NOMO-1 treated with dmso at 0.1 percent for 144 hours (cell line): ENCODE measurements at regions not wholly inside any gene's neighbourhood (a gene's known extent, or its start where the extent isn't known, plus 50 kb on each side); places are given as distances from the start of the nearest gene placed in this dataset.

Experiments used
- DNase-seq: peaks from one replicate; lab custom pipeline; 2025; ENCODE audit not compliant: unreplicated experiment; lab: John Stamatoyannopoulos, UW

DNA sequence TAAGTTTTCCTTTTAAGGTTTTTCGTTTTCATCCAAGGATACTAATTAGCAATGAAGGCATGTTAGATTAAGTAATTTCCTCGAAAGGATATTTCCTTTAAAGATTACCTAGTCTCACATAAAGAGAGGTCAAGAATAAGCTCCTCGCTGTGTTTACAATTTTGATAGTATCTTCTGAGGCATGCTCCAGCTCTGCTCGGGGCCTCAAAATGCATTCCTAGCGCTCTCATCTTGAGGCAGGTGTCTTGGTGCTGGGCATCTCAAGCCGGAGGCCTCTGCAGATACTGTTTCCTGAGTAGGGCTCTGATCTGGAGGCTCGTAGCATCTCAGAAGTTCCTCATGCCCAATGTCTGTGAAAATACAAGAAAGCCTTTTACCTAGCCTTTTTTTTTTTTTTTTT, 128.6 kb upstream of the SNX19 start:
- no peak for DNase-seq

DNA sequence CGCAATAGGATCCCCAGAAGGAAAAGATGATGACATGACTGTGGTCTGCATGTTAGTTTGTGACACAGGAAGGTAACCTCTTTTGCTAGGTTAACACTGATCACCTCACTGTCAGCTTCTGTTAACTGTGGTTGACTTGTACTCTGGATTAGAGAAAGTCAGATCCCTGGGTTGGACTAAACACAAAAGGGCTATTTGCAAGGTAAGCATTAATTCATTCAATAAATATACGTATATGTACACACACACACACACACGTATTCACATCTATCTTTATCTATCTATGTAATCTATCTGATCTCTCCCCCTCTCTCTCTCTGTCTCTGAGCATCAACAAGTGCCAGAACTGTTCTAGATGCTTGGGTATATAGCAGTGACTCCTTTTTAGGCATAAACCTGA, 136.1 kb upstream of the SNX19 start:
- DNase-seq = no peak

DNA sequence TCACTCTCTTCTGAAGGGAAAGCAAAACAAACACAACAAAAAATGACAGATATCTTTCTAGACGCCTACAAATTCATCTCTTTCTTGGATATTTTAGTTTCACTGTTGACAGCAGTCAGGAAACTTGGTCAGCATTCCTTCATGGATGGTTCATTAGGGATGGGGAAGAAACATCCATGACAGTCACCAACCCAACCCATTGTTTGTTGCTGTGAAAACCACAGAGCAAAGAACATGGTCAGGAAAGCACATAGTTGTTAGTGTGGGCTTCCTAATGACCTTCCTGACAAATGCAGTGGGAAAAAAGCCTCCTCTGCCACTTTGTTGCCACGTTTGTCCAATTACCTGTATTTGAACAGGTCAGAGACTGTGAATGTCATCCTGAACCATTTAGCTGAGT, 139.8 kb upstream of the SNX19 start:
- no peak for DNase-seq

DNA sequence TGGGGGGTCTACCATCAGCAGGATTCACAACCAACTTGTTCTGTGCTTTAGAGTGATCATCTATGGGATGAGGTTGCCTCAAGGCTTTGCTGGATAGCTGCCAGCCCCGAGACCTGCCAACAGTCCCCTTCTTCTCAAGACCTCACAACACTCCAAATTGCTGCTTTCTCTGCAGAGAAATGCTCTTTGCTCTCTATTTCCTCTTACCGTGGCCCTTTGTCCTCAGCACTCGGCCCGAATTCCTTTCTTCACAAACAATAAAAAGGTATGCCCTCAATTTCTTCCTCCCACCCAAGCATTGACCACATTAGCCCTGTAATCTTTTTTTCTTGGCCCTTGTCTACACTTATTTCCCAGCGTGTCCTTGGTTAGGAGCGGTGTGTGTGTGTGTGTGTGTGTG, 147.4 kb upstream of the SNX19 start:
- DNase-seq = no peak

DNA sequence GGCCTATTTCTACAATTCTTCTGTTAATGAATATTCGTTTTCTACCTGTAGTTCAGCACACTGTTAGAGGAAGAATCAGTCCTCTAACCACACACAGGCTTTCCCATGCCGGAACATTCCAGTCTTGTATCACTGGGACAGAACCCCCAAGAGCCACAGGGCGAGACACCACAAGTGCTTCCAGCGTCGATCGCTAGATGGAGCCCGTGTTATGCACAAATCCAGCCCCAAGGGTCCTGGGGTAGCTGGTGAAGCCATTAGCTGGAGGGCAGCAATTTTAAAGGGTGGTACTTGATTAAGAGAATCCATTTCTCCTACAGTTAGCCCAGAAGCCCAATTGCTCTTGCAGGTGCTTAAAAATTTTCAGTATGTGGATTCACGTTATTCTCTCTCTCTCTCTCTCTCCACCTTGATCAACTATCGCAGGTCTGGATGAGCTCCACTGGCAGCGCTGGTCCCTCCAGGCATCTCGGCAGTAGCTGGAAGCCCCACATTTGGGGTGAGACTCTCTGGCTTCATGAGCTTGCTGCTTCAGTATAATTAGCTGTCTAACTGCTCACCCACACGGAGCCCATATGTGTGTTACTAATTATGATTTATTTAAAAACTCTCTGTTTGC, 148.2 kb upstream of the SNX19 start:
- no peak for DNase-seq

DNA sequence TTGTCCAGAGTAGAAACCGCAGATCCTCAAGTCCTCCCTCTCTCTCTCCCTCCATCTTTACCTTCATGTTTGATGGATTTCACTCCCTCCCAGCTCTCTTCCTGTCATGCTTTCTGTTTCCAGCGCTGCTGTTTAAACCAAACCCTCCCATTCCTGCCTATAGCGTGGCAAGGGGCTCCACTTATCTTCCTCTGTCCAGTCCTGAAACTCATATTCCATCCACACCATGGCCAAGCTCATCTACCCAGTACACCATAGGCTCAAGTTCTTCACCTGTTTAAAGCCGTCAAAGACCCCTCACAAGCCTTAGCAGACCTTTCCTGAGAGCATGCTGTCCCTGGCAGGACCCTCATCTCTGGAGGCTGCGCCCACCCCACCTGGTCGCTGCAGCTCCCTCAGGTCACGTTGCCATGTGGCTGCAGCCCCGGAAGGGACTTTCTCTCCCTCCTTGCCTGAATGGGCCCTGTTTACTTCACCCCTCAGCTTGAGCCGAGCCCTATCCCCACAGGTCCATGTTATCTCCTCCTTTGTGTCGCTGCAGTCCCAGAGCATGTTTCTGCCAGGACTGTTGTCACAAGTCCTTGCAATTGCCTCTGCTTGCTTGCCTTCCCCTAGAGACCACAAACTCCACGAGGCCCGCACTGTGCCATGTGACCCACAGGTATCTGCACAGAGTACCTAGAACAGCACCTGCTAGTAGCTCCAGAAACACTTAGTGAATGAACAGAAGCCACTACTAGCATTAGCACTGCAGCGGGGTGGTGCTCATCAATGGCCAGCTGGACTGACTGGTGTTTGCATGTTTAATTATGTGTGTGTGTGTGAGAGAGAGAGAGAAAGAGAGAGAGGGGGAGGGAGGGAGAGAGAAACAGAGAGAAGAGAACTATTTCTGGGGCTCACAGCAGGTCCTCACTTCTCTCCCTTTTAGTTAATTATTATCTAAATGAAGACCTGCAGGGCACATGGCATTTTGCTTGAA, 149.4 kb upstream of the SNX19 start:
- DNase-seq = no peak

DNA sequence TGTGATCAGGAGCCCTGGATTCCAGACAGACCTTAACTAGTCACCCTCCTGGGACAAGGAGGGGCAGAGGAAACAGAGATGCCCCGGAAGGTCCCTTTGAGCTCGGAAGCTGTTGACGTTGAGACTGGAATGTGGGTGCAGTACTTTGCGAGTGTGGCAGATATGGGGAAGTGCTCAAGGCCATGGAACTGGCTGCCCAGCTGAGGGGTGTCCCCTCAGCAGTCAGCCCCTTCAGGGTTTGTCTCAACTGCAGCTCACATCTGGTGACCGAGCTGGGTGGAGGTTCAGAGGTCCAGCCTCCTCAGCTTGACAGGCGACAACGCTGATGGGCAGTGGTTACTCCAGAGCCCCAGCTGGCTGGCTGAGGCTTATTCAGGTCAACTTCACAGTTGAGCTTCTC, 150.3 kb upstream of the SNX19 start:
- no peak for DNase-seq

DNA sequence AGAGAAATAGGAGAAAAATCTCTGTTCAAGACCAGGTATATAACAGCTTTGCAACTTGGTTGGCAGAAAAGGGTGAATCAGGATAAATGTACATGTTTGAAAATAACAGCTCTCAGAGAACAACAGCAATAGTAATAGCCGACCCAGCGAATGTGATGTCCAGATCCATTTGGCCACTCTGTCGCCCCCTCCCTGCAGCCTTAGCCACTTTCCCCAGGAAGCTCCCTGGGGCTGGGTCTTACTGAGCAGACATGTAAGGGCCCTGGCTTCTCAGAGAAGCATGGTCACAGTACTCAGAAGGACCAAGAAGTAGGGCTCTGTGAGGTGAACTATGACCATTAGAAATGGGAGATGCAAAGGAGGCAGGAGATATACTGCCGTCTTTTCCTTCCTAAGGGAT, 154.1 kb upstream of the SNX19 start:
- DNase-seq = no peak

DNA sequence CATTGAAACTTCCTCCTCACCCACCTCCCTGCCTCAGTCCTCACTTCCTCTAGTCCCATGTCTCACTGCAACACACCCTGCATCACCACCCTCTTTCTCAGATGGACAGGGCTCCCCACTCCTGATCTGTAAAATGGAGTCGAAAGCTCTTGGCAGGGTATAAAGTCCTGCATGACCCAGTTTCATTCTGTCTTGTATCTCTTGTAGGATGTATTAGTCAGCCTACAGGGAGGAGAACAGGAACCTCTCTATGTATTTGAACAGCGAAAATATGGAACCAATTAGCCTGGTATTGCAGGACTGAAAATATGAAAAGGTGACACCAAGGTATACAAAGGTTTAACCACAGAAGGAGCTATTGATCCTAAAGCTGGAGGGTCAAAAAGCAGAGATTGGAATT, 156.9 kb upstream of the SNX19 start:
- no peak for DNase-seq

DNA sequence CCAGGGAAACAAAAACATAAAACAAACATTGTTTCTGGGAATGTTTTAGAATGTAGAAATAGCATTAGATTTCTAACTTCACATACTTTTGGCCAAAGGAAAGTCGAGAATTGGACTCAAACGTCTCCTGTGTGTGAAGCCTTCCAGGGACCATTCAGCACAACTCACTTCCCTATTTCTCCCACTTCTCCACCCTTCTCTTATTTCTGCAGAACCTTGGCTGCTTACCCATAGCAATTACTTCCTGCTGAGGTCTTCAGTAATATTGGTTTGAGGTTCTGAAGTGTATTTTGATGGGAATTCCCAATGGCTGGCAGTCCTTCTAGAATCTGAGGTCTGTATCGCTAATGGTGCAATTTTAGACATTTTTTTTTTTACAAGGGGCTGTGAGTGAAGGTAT, 158.3 kb upstream of the SNX19 start:
- DNase-seq = no peak

DNA sequence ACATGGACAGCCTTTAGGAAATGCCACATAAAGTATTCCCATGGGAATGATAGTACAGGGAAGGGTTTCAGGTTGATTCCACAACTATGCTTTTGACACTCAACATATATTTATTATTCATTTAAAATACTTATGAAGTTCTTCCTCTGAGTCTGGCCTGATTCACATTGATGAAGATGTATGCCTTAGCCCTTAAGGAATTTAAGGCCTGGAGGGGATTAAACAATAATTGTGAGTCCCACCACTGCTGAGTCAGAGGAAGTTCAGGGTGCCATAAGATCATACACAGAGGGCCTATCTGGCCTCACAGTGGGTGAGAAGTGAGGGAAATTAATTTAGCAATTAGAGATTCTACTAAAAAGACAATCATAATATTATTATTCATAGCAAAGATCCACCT, 161.1 kb upstream of the SNX19 start:
- no peak for DNase-seq

DNA sequence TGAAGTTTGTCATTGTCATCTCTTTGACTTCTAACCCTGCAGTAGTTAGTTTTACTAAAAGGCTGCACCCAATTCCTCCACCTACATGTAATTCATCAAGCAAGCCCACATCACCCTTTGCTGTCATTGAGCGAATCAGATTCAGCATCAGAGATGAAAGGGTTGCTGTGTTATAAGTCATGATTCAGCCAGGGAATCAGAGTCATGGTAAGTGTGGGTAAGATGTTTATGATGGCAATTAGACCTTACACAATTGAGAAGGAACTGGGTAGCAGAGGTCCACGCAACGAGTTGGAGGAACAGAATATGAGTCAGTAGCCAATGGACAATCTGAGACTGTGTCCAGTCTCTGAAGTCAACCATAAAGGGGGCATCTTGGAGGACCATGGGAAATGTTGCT, 162.8 kb upstream of the SNX19 start:
- no peak for DNase-seq

DNA sequence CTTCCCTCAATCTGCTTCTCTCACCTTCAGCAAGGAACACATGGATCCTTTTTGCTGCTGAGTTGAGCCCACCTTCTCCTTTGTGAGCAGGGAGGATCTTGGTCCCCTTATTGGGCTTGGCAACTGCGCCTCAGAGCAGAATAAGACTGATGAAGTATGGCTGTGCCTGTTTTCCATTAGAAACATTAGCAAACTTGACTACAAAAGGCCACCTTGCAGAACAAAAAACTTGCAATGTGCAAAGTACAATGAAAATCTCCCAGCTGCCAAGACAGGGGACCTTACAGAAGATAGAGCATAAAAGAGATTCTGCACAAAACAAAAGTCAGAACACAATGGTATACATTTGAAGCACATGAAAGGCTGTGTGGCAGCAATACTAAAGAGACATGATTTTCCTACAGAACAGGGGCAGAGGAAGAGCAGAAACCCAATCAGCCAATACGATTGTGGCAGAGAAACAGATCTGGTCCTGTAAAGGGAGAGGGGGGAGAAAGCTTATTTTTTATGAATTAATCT, 173.5 kb upstream of the SNX19 start:
- DNase-seq = no peak

DNA sequence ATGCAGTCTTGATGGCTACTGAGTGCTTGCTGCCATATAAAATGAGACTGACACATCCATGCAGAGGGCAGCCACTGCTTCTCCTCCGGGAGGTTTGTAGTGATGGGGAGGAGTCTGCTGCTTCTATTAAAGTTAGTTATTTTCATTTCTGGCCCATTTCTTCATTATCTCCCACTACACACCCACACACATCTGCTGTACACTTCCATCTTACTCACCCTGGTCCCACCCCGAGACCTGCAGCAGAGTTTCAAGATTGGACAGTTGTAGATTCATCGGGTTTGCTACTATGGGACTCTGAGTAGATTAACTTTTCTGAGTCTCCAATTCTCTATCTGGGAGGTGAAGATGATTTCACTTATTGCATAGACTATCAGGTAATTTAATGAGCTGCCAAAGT, 176.2 kb upstream of the SNX19 start:
- DNase-seq = no peak

DNA sequence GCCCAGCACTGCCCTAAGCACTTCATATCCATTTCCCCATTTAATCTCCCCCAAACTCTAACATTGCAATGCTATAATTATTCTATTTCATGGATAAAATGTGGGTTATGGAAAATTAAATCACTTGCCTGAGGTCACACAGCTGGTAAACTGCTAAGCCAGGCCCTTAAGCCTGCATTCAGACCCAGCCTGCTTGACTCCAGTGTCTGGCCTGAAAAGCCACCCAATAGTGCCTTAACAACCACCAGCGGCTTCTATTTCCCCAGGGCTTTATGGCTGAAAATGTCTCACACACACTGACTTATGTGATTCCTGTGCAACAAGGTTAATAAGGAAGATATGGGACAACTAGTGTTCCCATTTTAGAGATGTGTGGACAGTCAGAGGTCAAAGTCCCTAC, 178.5 kb upstream of the SNX19 start:
- no peak for DNase-seq

DNA sequence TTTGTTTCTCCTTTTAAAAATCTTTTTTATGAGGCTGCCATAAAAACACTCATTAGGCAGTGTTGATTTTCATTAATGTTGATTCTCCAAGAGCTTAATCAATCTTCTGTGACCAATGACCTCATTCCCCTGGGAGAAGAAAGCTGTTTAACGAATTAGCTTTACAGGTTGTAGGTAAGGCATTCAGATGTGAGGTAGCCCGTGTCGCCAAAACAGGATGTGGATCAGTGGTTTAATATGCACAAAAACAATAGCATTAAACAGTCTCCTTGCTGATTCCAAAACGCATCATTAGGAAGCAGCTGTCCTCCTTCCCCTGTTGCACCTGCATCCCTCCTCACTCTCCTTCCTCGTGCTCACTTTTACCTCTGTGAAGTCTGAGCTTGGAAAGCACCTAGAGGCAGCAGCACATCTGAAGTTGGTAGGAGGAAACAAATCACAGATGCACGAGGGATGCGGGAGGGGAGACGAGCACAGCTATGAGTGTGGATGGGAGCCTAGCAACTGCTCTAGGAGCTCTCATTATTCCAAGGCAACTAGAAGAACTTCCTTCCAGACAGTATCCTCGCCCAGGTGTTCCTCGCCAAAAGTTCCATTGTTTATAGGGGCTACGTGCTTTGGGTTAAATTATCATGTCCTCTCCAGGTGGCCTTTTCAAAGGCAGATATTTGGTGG, 179.4 kb upstream of the SNX19 start:
- DNase-seq = no peak

DNA sequence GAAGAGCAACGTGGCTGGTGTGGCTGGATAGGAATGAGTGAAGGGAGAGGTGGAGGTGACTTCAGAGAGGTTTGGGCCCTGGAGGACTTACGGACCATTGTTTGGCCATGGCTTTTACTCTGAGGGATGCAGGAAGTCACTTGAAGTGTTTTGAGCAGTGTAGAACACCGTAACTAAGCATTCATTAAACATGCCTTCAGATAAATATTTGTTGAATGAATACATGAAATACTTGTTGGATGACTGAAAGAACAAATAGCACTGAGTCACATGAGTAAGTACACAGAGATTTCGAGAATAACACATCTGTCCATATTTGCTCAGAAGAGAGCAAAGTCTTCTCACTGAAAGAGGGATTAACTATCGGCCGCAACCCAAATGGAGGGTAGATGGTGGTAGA, 182.7 kb upstream of the SNX19 start:
- DNase-seq = no peak

DNA sequence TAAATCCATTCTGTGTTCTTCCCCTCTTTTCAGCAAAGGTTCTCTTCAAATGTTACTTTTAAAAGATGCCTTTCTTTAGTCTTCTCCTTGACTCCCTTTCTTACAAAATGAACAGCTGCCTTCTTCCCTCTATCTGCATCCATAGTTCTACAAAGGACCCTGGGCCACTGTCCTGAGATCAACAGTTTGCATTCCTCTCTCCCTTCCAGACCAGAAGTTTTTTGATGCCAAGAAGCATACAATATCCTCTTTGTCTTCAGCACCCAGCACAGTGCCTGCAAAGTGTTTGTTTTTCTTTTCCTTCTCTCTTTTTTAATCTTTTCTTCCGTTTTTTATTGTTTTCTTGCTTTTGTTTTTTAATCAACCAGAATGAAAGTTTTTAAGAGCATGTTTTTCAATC, 183.5 kb upstream of the SNX19 start:
- no peak for DNase-seq

DNA sequence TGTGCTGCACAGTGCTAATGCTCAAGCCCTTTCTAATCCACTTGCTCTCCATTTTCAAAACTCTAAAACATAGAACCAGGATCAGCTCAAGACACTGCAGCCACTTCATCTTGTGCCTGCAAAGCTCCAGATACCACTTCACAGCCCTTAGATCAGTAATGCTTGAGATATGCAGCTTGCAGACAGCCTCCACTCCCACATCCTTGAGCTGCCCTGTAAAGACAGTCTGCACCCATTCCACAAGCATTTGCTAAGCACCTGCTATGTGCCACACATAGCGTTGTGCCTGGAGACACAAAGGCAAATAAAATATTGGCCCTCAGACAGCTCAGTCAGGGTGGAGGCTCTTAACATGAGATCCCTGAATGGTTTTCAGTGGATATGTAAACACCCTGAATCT, 192.5 kb upstream of the SNX19 start:
- DNase-seq = no peak

DNA sequence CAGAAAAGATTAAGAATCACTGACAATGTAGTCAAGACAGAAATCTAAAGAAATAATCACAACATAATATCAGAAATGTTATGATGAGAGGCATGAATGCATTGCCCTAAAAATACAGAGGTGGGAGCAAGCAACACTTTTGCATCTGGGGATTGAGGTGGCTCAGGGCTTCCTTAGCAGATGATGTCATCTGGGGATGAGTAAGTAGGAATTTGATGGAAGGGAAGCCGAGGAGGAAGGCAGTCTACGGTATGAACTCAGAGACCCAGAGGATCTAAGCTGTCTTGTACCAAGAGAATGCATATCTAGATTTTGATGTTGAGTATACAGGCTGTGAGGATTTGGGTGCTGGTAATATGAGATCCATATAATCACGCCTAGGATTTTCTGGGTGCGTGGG, 193.0 kb upstream of the SNX19 start:
- DNase-seq = no peak

DNA sequence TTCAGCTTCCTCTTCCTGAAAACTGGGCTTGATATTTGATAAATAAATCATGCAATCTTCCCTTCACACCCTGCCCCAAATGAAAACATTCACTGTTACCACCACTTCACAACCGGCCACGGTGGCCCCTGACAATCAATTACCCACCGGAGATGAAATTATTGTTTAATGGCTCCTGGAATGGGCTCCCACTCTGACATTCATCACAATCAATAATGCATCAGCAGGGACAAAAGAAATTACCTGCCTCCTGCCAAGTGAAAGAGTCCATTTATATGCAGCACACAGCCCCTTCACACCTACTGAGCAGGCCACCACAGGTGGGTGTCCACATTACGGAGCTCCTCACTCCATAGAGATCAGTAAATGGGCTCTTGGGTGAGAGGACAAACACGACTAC, 193.5 kb upstream of the SNX19 start:
- no peak for DNase-seq

DNA sequence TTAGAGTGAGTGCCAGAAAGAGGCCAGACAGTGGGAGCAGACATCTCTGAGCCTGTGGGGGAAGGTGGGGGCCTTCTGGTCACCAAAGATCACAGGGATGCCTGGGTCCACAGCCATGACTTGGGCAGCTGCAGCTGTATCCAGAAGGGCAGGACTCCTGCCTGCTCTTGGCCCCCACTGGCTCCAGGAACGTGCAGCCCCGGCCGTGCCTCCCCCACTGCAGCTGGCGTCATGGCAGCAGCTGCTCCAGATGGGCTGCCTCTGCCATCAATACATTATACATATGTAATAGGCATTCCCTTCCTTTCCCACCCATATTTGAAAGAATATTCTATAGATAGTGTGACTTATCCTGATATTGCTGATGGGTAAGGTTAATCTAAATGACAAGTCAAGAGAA, 195.5 kb upstream of the SNX19 start:
- DNase-seq = no peak
